VCaP (cell line): ENCODE measurements at regions not wholly inside any gene's neighbourhood (a gene's known extent, or its start where the extent isn't known, plus 50 kb on each side); places are given as distances from the start of the nearest gene placed in this dataset.

Source experiments
- H3K27ac ChIP-seq: fragments of 450-650 bp; 2 replicates; pipeline ENCODE4 v1.5.1; 2017
- CTCF ChIP-seq: fragments of 450-650 bp; conservative IDR thresholded peaks from 2 replicates; pipeline ENCODE4 v1.5.1; 2017; ENCODE audit warnings: mild to moderate bottlenecking, moderate library complexity

- H3K27ac ChIP-seq = no peak overlapping the region
- no peak for TF ChIP-seq CTCF
These were observed 1961.8 kb upstream of the FLRT2 start for GRCh38 chr14:83568141-83568540.

- no peak overlapping the region for H3K27ac ChIP-seq
- no peak for TF ChIP-seq CTCF
These were observed 1954.6 kb upstream of the FLRT2 start for GRCh38 chr14:83575301-83575700.

GRCh38 chr14:83583201-83583600, 1946.7 kb upstream of the FLRT2 start:
- H3K27ac ChIP-seq = no peak overlapping the region
- no peak for TF ChIP-seq CTCF

- H3K27ac ChIP-seq = no peak overlapping the region
- TF ChIP-seq CTCF = no peak
These were observed 1935.1 kb upstream of the FLRT2 start for GRCh38 chr14:83594874-83595273.

GRCh38 chr14:83607682-83608081, 1922.3 kb upstream of the FLRT2 start:
- TF ChIP-seq CTCF = no peak
- no peak overlapping the region for H3K27ac ChIP-seq

GRCh38 chr14:83611491-83611890, 1918.5 kb upstream of the FLRT2 start:
- TF ChIP-seq CTCF = no peak
- H3K27ac ChIP-seq = no peak overlapping the region

- H3K27ac ChIP-seq = no peak overlapping the region
- no peak for TF ChIP-seq CTCF
These were observed 1918.0 kb upstream of the FLRT2 start for GRCh38 chr14:83611906-83612390.

- no peak overlapping the region for H3K27ac ChIP-seq
- TF ChIP-seq CTCF = no peak
These were observed 1915.0 kb upstream of the FLRT2 start for GRCh38 chr14:83614956-83615355.
